K562 (cell line): ENCODE measurements at regions not wholly inside any gene's neighbourhood (a gene's known extent, or its start where the extent isn't known, plus 50 kb on each side); places are given as distances from the start of the nearest gene placed in this dataset.

ENCODE experiments used
- ATAC-seq: fragments of 200-7000 bp; cut with Tn5 transposase; 3 replicates; pipeline ENCODE4 v1.9.1; 2020; ENCODE audit warnings: moderate library complexity
- BruUV-seq: library from RNA; stranded (reverse); fragments of 400-500 nt; replicated peaks from 2 replicates; lab custom pipeline; 2021; lab: Mats Ljungman, UMichigan
- CTCF ChIA-PET: fragments of 300-600 bp; formaldehyde crosslinking; extraction: SDS; loops from one replicate; lab custom pipeline; 2021; ENCODE audit warnings: low intra/inter-chr PET ratio; lab: Yijun Ruan, JAX
- POLR2A ChIA-PET: fragments of 300-600, 350-650 bp; sonication (Branson Sonifier 250); formaldehyde crosslinking; extraction: SDS; loops from one replicate; lab custom pipeline; 2021; ENCODE audit warnings: antibody characterized with exemption, inconsistent platforms; lab: Yijun Ruan, JAX
- DNase-seq, 4 experiments: peaks; one replicate each; pipeline versions ENCODE4 v3.0.0 to v3.0.0-alpha.2; 2011 to 2018; ENCODE audit warnings: low spot score in 3 of 4, mixed read lengths in 3 of 4; ENCODE audit errors: extremely low read depth in 1 of 4
- FAIRE-seq: peaks from 2 replicates; lab custom pipeline; 2011; peaks lifted over from hg19 to GRCh38; lab: Jason Lieb, UNC
- H2AFZ ChIP-seq: 2 replicates; pipeline ENCODE4 v1.6.0; 2011; ENCODE audit warnings: low read depth, low read length, control low read depth, inconsistent platforms
- H3K27ac ChIP-seq: fragments of 200-600 bp; 3 replicates; pipeline ENCODE4 v1.8.0; 2011; ENCODE audit warnings: low read depth, mild to moderate bottlenecking, control low read depth, inconsistent platforms, low read length, moderate library complexity, mixed read lengths; ENCODE audit errors: extremely low read depth
- H3K27me3 ChIP-seq, 2 experiments: fragments of 300-600 bp in 1 of 2; 2 replicates in 1 of 2; 3 replicates in 1 of 2; pipeline versions ENCODE4 v1.6.0 to v1.8.0; 2011; ENCODE audit warnings: inconsistent platforms in 2 of 2, low read length in 2 of 2, mild to moderate bottlenecking in 1 of 2, mixed read lengths in 1 of 2, moderate library complexity in 1 of 2; ENCODE audit not compliant: control insufficient read depth in 2 of 2, insufficient read depth in 2 of 2
- H3K36me3 ChIP-seq: fragments of 300-600 bp; 3 replicates; pipeline ENCODE4 v1.8.0; 2011; ENCODE audit warnings: mild to moderate bottlenecking, low read length, inconsistent platforms; ENCODE audit not compliant: control insufficient read depth, insufficient read depth
- H3K4me1 ChIP-seq, 2 experiments: fragments of 200-600 bp in 1 of 2; replicated peaks in 1 of 2; 2 replicates in 1 of 2; 3 replicates in 1 of 2; pipeline versions ENCODE4 v1.5.1 to v1.8.0; 2011; ENCODE audit warnings: inconsistent platforms in 2 of 2, low read length in 2 of 2, mild to moderate bottlenecking in 1 of 2, mixed read lengths in 1 of 2, moderate library complexity in 1 of 2; ENCODE audit not compliant: control insufficient read depth in 2 of 2, insufficient read depth in 2 of 2
- H3K4me2 ChIP-seq: 2 replicates; pipeline ENCODE4 v1.6.1; 2011; ENCODE audit warnings: low read length, control low read depth, inconsistent platforms, mixed read lengths; ENCODE audit not compliant: insufficient read depth
- H3K4me3 ChIP-seq: fragments of 200-600 bp; sonication (generic), shearing (Covaris generic); 2 replicates; pipeline ENCODE4 v1.5.1; 2016; ENCODE audit warnings: control low read depth, inconsistent platforms
- H3K79me2 ChIP-seq: fragments of 200-600 bp; 3 replicates; pipeline ENCODE4 v1.8.0; 2011; ENCODE audit warnings: low read length, inconsistent platforms; ENCODE audit not compliant: control insufficient read depth, insufficient read depth
- H3K9ac ChIP-seq, 2 experiments: 2 replicates each; pipeline versions ENCODE4 v1.6.0 to v1.6.1; 2011; ENCODE audit warnings: low read depth in 2 of 2, low read length in 2 of 2, control low read depth in 1 of 2, inconsistent platforms in 1 of 2, mild to moderate bottlenecking in 1 of 2, mixed read lengths in 1 of 2; ENCODE audit not compliant: insufficient read depth in 1 of 2
- H3K9me1 ChIP-seq: one replicate; pipeline ENCODE4 v1.6.0; 2011; ENCODE audit warnings: inconsistent platforms, mild to moderate bottlenecking, low read length, moderate library complexity; ENCODE audit not compliant: control insufficient read depth, insufficient read depth
- H3K9me3 ChIP-seq: replicated peaks from 2 replicates; pipeline ENCODE4 v1.5.1; 2011; ENCODE audit warnings: low read depth, low read length, inconsistent platforms; ENCODE audit not compliant: control insufficient read depth, insufficient read depth
- H4K20me1 ChIP-seq: replicated peaks from 2 replicates; pipeline ENCODE4 v1.6.1; 2011; ENCODE audit warnings: low read length, inconsistent platforms, mixed read lengths; ENCODE audit not compliant: control insufficient read depth, insufficient read depth
- ATF3 ChIP-seq, 2 experiments: fragments of 450-650 bp in 1 of 2; sonication (generic) in 1 of 2; formaldehyde crosslinking in 1 of 2; IDR thresholded peaks in 1 of 2; conservative IDR thresholded peaks in 1 of 2; 2 replicates each; pipeline versions ENCODE4 v1.6.1 to v1.8.1; 2016 to 2023; ENCODE audit warnings: mild to moderate bottlenecking in 2 of 2, moderate library complexity in 2 of 2, inconsistent platforms in 1 of 2, missing genetic modification reagents in 1 of 2
- EWSR1 ChIP-seq: fragments of 450-650 bp; IDR thresholded peaks from 2 replicates; pipeline ENCODE4 v1.6.1; 2018; ENCODE audit warnings: borderline replicate concordance, mild to moderate bottlenecking, low read depth, moderate library complexity; ENCODE audit not compliant: partially characterized antibody
- MAZ ChIP-seq, 2 experiments: fragments of 450-650 bp in 1 of 2; sonication (generic) in 1 of 2; formaldehyde crosslinking; IDR thresholded peaks in 1 of 2; conservative IDR thresholded peaks in 1 of 2; 2 replicates each; pipeline versions ENCODE4 v1.4.0 to v1.5.0; 2020; ENCODE audit warnings: mild to moderate bottlenecking in 1 of 2, missing genetic modification reagents in 1 of 2
- MTA1 ChIP-seq: fragments of 450-650 bp; IDR thresholded peaks from 2 replicates; pipeline ENCODE4 v1.6.1; 2017; ENCODE audit warnings: borderline replicate concordance
- NEUROD1 ChIP-seq: fragments of 150-350 bp; IDR thresholded peaks from 2 replicates; pipeline ENCODE4 v1.6.1; 2014; ENCODE audit warnings: borderline replicate concordance, low read length, low read depth; ENCODE audit not compliant: partially characterized antibody
- PHB2 ChIP-seq: fragments of 450-650 bp; IDR thresholded peaks from 2 replicates; pipeline ENCODE4 v1.6.1; 2017; ENCODE audit warnings: low read depth
- PRMT5 ChIP-seq: sonication (generic); formaldehyde crosslinking; IDR thresholded peaks from 2 replicates; pipeline ENCODE4 v1.5.0; 2020; ENCODE audit warnings: missing genetic modification reagents
- SAFB ChIP-seq: fragments of 200-400 bp; formaldehyde crosslinking; IDR thresholded peaks from 2 replicates; pipeline ENCODE4 v1.6.1; 2017; ENCODE audit warnings: low read depth, low read length, borderline replicate concordance
- SIRT6 ChIP-seq: IDR thresholded peaks from one replicate; pipeline ENCODE4 v1.6.1; 2012; ENCODE audit warnings: low read depth, mild to moderate bottlenecking, control low read depth, inconsistent platforms, low read length, moderate library complexity
- SRSF3 ChIP-seq: fragments of 200-400 bp; formaldehyde crosslinking; IDR thresholded peaks from 2 replicates; pipeline ENCODE4 v1.6.1; 2016; ENCODE audit warnings: mild to moderate bottlenecking, low read length, moderate library complexity; ENCODE audit not compliant: insufficient read depth
- ZBED1 ChIP-seq: IDR thresholded peaks from 2 replicates; pipeline ENCODE4 v1.6.1; 2014
- ZNF12 ChIP-seq: sonication (generic); formaldehyde crosslinking; IDR thresholded peaks from 2 replicates; pipeline ENCODE4 v1.4.0; 2020; ENCODE audit warnings: mild to moderate bottlenecking, missing genetic modification reagents
- ZNF354B ChIP-seq: fragments of 250-450 bp; sonication (Bioruptor Pico); IDR thresholded peaks from 2 replicates; pipeline ENCODE4 v1.4.0; 2020
- ZNF57 ChIP-seq: fragments of 450-650 bp; formaldehyde crosslinking; IDR thresholded peaks from 2 replicates; pipeline ENCODE4 v1.4.0; 2020; ENCODE audit warnings: mild to moderate bottlenecking, moderate library complexity
- ZNF586 ChIP-seq: fragments of 450-650 bp; formaldehyde crosslinking; conservative IDR thresholded peaks from 2 replicates; pipeline ENCODE4 v1.4.0; 2020; ENCODE audit warnings: mild to moderate bottlenecking, moderate library complexity
- ZNF695 ChIP-seq: fragments of 450-650 bp; formaldehyde crosslinking; IDR thresholded peaks from 2 replicates; pipeline ENCODE4 v1.4.0; 2020; ENCODE audit warnings: mild to moderate bottlenecking, moderate library complexity
- ZNF699 ChIP-seq: fragments of 250-450 bp; sonication (Bioruptor Pico); IDR thresholded peaks from 2 replicates; pipeline ENCODE4 v1.8.0; 2021; ENCODE audit warnings: mild to moderate bottlenecking, moderate library complexity; ENCODE audit not compliant: insufficient replicate concordance
- ZNF76 ChIP-seq: fragments of 250-450 bp; sonication (Bioruptor Pico); IDR thresholded peaks from 2 replicates; pipeline ENCODE4 v1.4.0; 2020; ENCODE audit warnings: mild to moderate bottlenecking, moderate library complexity, borderline replicate concordance
- ZZZ3 ChIP-seq: fragments of 450-650 bp; IDR thresholded peaks from 2 replicates; pipeline ENCODE4 v1.6.1; 2016; ENCODE audit warnings: antibody characterized with exemption, mild to moderate bottlenecking, moderate library complexity
- WGBS: fragments of 100-300 bp; shearing (Covaris generic); methylation state at CpG from one replicate; pipeline ENCODE4 v1.1.6; 2016; ENCODE audit warnings: low coverage, mixed read lengths; ENCODE audit not compliant: insufficient coverage; ENCODE audit errors: missing lambda C conversion rate; 5-methylcytosine and 5-hydroxymethylcytosine counted together
- in situ Hi-C: fragments of 300-500 bp; cut with MboI; formaldehyde crosslinking; loops from 4 replicates; pipeline ENCODE4 v1.15.0; 2018; ENCODE audit warnings: inconsistent platforms, mixed read lengths
- intact Hi-C: fragments of 100-400 bp; cut with micrococcal nuclease; formaldehyde crosslinking; loops from 2 replicates; pipeline ENCODE4 v1.14.2; 2022

- Histone ChIP-seq H3K27ac (no peak overlapping the region), H4K20me1 (no peaks in the 10 kb centered on the region), H3K27me3 (no peaks in the 10 kb centered on the region), H3K36me3 (no peaks in the 10 kb centered on the region), H3K4me2 (no peak overlapping the region), H3K9me1 (no peaks in the 10 kb centered on the region), H3K4me3 (no peak overlapping the region), H3K9me3 (no peaks in the 10 kb centered on the region), H3K9ac (no peak overlapping the region), H3K4me1 (no peaks in the 10 kb centered on the region), H2AFZ (no peak overlapping the region), H3K79me2 (no peaks in the 10 kb centered on the region)
- intact Hi-C loops, result no loop called here
- in situ Hi-C loops, result no loop called here
- 0% methylated on average over 1 of the region's 1 CpG for WGBS
- CTCF ChIA-PET, result no interaction called here
- ATAC-seq (no peak), DNase-seq (no peak), FAIRE-seq (no peak)
- TF ChIP-seq ZNF12 (CRISPR knock-in tag), result no peak
- no peak for TF ChIP-seq ZBED1
- TF ChIP-seq ZNF57, result no peak
- no peak for TF ChIP-seq MTA1
- TF ChIP-seq MAZ (CRISPR knock-in tag; conservative IDR thresholded peaks at IDR 0.05 in 1 of 2, IDR thresholded peaks at IDR 0.05 in 1 of 2), result no peak
- TF ChIP-seq PRMT5, result no peak
- TF ChIP-seq ATF3 (IDR thresholded peaks at IDR 0.05), result no peak
- TF ChIP-seq ATF3 (CRISPR knock-in tag; conservative IDR thresholded peaks at IDR 0.05), result no peak
- no peak for TF ChIP-seq ZNF586 (CRISPR knock-in tag)
- TF ChIP-seq ZNF76 (CRISPR knock-in tag), result no peak
- TF ChIP-seq SIRT6, result no peak
- TF ChIP-seq NEUROD1, result no peak
- TF ChIP-seq EWSR1, result no peak
- TF ChIP-seq SAFB, result no peak
- no peak for TF ChIP-seq ZZZ3
- no peak for TF ChIP-seq ZNF699
- no peak for TF ChIP-seq ZNF354B
- no peak for TF ChIP-seq ZNF695 (CRISPR knock-in tag)
- TF ChIP-seq PHB2, result no peak
- TF ChIP-seq SRSF3, result no peak
- POLR2A ChIA-PET, result no interaction called here
- no TSS peak for BruUV-seq
Observed at GRCh38 chr2:18131761-18132160, 253.3 kb downstream of the KCNS3 start.
